CD8-positive, alpha-beta memory T cell (primary cell): ENCODE measurements at regions not wholly inside any gene's neighbourhood (a gene's known extent, or its start where the extent isn't known, plus 50 kb on each side); places are given as distances from the start of the nearest gene placed in this dataset.
A peak's percentile ranks its signal among the peaks of the same experiment; 100 is the strongest.

ENCODE experiments used
- CTCF ChIA-PET: fragments of 350-600 bp; sonication (Branson Sonifier 250); formaldehyde crosslinking; loops from one replicate; lab custom pipeline; 2021; ENCODE audit warnings: antibody characterized with exemption; lab: Charles Lee
- POLR2A ChIA-PET: fragments of 350-600 bp; sonication (Branson Sonifier 250); formaldehyde crosslinking; loops from one replicate; lab custom pipeline; 2021; ENCODE audit warnings: antibody characterized with exemption; lab: Charles Lee
- DNase-seq, 5 donors: peaks; one replicate each; pipeline versions ENCODE4 v3.0.0 to v3.0.0-alpha.2; 2020 to 2022; ENCODE audit warnings: mixed read lengths in 1 of 5
- H3K27ac ChIP-seq: one replicate; pipeline ENCODE4 v1.7.0; 2013; ENCODE audit warnings: low read depth, mild to moderate bottlenecking, low read length, moderate library complexity
- H3K27me3 ChIP-seq: 2 replicates; pipeline ENCODE4 v1.7.0; 2013; ENCODE audit warnings: low read length, mild to moderate bottlenecking; ENCODE audit not compliant: insufficient read depth, poor library complexity, severe bottlenecking
- H3K36me3 ChIP-seq: 2 replicates; pipeline ENCODE4 v1.7.0; 2013; ENCODE audit warnings: mild to moderate bottlenecking, low read length, moderate library complexity; ENCODE audit not compliant: insufficient read depth
- H3K4me1 ChIP-seq: 2 replicates; pipeline ENCODE4 v1.7.0; 2013; ENCODE audit warnings: mild to moderate bottlenecking, low read length, moderate library complexity; ENCODE audit not compliant: insufficient read depth
- H3K4me3 ChIP-seq: 2 replicates; pipeline ENCODE4 v1.7.0; 2013; ENCODE audit warnings: mild to moderate bottlenecking, low read length
- H3K9me3 ChIP-seq: 2 replicates; pipeline ENCODE4 v1.7.0; 2013; ENCODE audit warnings: mild to moderate bottlenecking, low read length
- H3K27ac Mint-ChIP-seq, 8 donors: one replicate each; pipeline ENCODE4 v1.8.0; 2020 to 2021; ENCODE audit warnings: mixed read lengths in 8 of 8, mild to moderate bottlenecking in 6 of 8, inconsistent platforms in 3 of 8, moderate library complexity in 3 of 8
- H3K27me3 Mint-ChIP-seq, 2 donors: one replicate each; pipeline ENCODE4 v1.8.0; 2020 to 2021; ENCODE audit warnings: mixed read lengths in 2 of 2, mild to moderate bottlenecking in 1 of 2, moderate library complexity in 1 of 2
- H3K36me3 Mint-ChIP-seq, 3 donors: one replicate each; pipeline ENCODE4 v1.8.0; 2020 to 2021; ENCODE audit warnings: mixed read lengths in 3 of 3, inconsistent platforms in 1 of 3, mild to moderate bottlenecking in 1 of 3
- H3K4me1 Mint-ChIP-seq, 3 donors: one replicate each; pipeline ENCODE4 v1.8.0; 2020 to 2021; ENCODE audit warnings: mixed read lengths in 3 of 3, inconsistent platforms in 1 of 3, mild to moderate bottlenecking in 1 of 3
- H3K4me3 Mint-ChIP-seq, 7 donors: one replicate each; pipeline ENCODE4 v1.8.0; 2020 to 2021; ENCODE audit warnings: mixed read lengths in 7 of 7, mild to moderate bottlenecking in 6 of 7, moderate library complexity in 4 of 7, inconsistent platforms in 2 of 7
- H3K9me3 Mint-ChIP-seq, 5 donors: one replicate each; pipeline ENCODE4 v1.8.0; 2020 to 2022; ENCODE audit warnings: mixed read lengths in 5 of 5, mild to moderate bottlenecking in 3 of 5, moderate library complexity in 2 of 5, inconsistent platforms in 1 of 5

DNA sequence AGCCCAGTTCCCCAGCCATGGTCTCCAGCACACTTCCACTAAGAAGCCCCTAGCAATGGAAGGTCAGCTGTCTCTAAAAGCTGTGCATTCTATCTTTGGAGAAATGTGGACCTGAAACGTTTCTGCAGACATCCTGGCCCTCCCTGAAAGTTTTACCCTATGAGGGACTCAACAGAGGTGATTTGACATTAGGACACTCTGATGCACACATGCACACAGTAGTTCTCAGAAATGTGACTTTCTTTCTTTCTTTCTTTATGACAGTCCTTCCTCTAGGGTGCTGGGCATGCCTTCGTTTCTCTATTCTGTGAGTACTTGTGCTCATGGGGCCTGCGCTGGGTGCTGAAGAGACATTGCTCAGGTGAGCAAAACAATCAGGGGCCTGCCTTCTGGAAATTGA, 857.3 kb downstream of the RNF144A start:
- POLR2A ChIA-PET = no interaction called here
- peak overlapping the region in 2 of 8 donors; percentile 40 to 81 for H3K27ac Mint-ChIP-seq
- H3K9me3 ChIP-seq = no peaks in the 10 kb centered on the region
- H3K9me3 Mint-ChIP-seq = no peaks in the 10 kb centered on the region
- no peak for DNase-seq
- peak overlapping the region in 1 of 7 donors; percentile 15 for H3K4me3 Mint-ChIP-seq
- peaks cover 12% of the 10 kb centered on the region for H3K4me1 ChIP-seq
- CTCF ChIA-PET = interaction anchor here (1.0 kb wide), 1 partner anchor 13 kb away, joined by 3 read pairs; no protein-coding TSS in a partner anchor
- H3K27ac ChIP-seq = no peak overlapping the region
- H3K27me3 ChIP-seq = no peaks in the 10 kb centered on the region
- H3K4me1 Mint-ChIP-seq = peaks cover 15 to 26% (median 21%) of the 10 kb centered on the region in 3 donors
- H3K36me3 Mint-ChIP-seq = no peaks in the 10 kb centered on the region
- H3K36me3 ChIP-seq = no peaks in the 10 kb centered on the region
- peaks cover 0 to 1% of the 10 kb centered on the region in 2 donors for H3K27me3 Mint-ChIP-seq
- no peak overlapping the region for H3K4me3 ChIP-seq

- peak overlapping the region in 3 of 8 donors; percentile 23 to 75 (median 72) for H3K27ac Mint-ChIP-seq
- no peaks in the 10 kb centered on the region for H3K9me3 Mint-ChIP-seq
- no peaks in the 10 kb centered on the region for H3K27me3 ChIP-seq
- no peak for DNase-seq
- H3K9me3 ChIP-seq = no peaks in the 10 kb centered on the region
- H3K36me3 ChIP-seq = no peaks in the 10 kb centered on the region
- H3K4me3 ChIP-seq = no peak overlapping the region
- H3K36me3 Mint-ChIP-seq = no peaks in the 10 kb centered on the region
- H3K27me3 Mint-ChIP-seq = no peaks in the 10 kb centered on the region
- H3K27ac ChIP-seq = no peak overlapping the region
- POLR2A ChIA-PET = interaction anchor here (0.7 kb wide), 1 partner anchor 23 kb away, joined by 5 read pairs; no protein-coding TSS in a partner anchor
- H3K4me3 Mint-ChIP-seq = no peak overlapping the region
- peaks cover 12% of the 10 kb centered on the region for H3K4me1 ChIP-seq
- CTCF ChIA-PET = no interaction called here
- peaks cover 15 to 25% (median 20%) of the 10 kb centered on the region in 3 donors for H3K4me1 Mint-ChIP-seq
These were observed 860.5 kb downstream of the RNF144A start for GRCh38 chr2:7777668-7778067.

DNA sequence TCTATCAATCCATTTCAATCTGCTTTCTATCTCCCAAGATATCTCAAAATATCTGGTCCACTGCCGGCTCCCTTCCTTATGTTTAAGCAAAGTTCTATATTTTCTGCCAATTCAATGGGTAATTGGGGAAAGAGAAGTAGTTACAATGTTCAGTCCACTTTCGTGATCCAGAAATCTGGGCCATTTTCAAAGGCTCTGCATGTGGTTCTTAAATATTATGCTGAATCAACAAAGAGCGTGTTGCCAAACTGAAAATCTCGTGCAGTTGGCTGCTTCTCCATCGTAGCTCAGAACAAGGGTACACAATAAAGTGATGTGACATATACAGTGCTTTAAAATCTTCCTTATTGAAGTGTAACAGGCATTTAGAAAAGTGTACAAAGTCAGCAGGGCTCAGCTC, 863.1 kb downstream of the RNF144A start:
- H3K36me3 ChIP-seq = no peaks in the 10 kb centered on the region
- no peak overlapping the region for H3K4me3 Mint-ChIP-seq
- H3K4me1 Mint-ChIP-seq = peaks cover 0 to 5% (median 0%) of the 10 kb centered on the region in 3 donors
- no peaks in the 10 kb centered on the region for H3K4me1 ChIP-seq
- H3K9me3 ChIP-seq = no peaks in the 10 kb centered on the region
- H3K27me3 Mint-ChIP-seq = peaks cover 0 to 5% of the 10 kb centered on the region in 2 donors
- no peaks in the 10 kb centered on the region for H3K9me3 Mint-ChIP-seq
- ChIA-PET POLR2A (no interaction called here), CTCF (no interaction called here)
- H3K27ac ChIP-seq = no peak overlapping the region
- H3K27ac Mint-ChIP-seq = no peak overlapping the region
- H3K36me3 Mint-ChIP-seq = no peaks in the 10 kb centered on the region
- no peaks in the 10 kb centered on the region for H3K27me3 ChIP-seq
- no peak overlapping the region for H3K4me3 ChIP-seq
- no peak for DNase-seq

DNA sequence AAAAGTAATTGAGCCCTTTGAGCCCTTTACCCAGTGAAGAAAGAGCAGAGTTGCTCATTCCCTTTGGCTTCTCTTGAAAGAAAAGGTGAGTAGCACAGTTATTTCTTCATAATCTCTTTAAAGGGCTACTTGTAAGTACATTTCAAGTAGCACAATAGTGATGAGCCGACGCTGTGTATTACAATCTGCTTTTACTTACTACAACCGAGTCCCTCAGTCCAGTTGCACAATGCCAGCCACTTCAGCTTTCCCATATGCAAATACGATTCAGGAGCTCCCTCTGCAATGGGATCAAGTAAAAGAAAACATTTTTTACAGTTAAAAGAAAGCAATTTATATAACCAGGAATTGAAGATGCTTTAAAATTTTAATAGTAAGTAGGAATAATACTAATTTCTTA, 868.5 kb downstream of the RNF144A start:
- ChIA-PET CTCF (interaction anchor here (0.7 to 1.1 kb wide), 2 partner anchors 167 to 358 kb away, joined by 3 to 4 read pairs; no protein-coding TSS in a partner anchor), POLR2A (no interaction called here)
- no peaks in the 10 kb centered on the region for H3K27me3 ChIP-seq
- Mint-ChIP-seq H3K36me3 (peaks cover 0 to 2% (median 0%) of the 10 kb centered on the region in 3 donors), H3K4me3 (no peak overlapping the region), H3K9me3 (no peaks in the 10 kb centered on the region), H3K27me3 (peaks cover 0 to 5% of the 10 kb centered on the region in 2 donors), H3K4me1 (peaks cover 0 to 5% (median 0%) of the 10 kb centered on the region in 3 donors), H3K27ac (peak overlapping the region in 1 of 8 donors; percentile 27)
- H3K36me3 ChIP-seq = no peaks in the 10 kb centered on the region
- no peaks in the 10 kb centered on the region for H3K4me1 ChIP-seq
- H3K27ac ChIP-seq = no peak overlapping the region
- no peaks in the 10 kb centered on the region for H3K9me3 ChIP-seq
- DNase-seq = no peak
- H3K4me3 ChIP-seq = no peak overlapping the region

DNA sequence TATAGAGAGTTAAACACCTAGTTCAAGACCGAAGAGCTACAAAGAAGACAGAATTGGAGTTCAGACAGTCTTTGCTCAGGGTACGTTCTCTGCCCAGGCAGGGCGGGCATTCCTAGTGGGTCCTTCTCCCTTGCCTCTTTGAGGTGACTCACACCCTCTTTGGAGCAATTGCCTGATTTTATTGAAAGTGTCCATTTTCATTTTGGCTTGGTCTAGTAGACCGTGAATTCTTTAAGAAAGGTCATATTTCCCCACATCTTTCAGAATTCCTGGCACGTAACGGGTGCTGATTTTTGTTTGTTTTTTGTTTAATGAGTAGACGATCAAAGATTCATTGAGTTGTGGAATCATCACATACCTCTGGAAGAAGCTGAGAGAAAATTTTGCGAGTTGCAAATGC, 871.5 kb downstream of the RNF144A start:
- Mint-ChIP-seq H3K4me3 (no peak overlapping the region), H3K27me3 (peaks cover 0 to 5% of the 10 kb centered on the region in 2 donors), H3K9me3 (no peaks in the 10 kb centered on the region), H3K27ac (no peak overlapping the region), H3K4me1 (no peaks in the 10 kb centered on the region), H3K36me3 (peaks cover 0 to 2% (median 0%) of the 10 kb centered on the region in 3 donors)
- Histone ChIP-seq H3K9me3 (no peaks in the 10 kb centered on the region), H3K27me3 (no peaks in the 10 kb centered on the region), H3K4me3 (no peak overlapping the region), H3K36me3 (no peaks in the 10 kb centered on the region), H3K4me1 (no peaks in the 10 kb centered on the region), H3K27ac (no peak overlapping the region)
- DNase-seq = no peak
- ChIA-PET POLR2A (no interaction called here), CTCF (no interaction called here)

DNA sequence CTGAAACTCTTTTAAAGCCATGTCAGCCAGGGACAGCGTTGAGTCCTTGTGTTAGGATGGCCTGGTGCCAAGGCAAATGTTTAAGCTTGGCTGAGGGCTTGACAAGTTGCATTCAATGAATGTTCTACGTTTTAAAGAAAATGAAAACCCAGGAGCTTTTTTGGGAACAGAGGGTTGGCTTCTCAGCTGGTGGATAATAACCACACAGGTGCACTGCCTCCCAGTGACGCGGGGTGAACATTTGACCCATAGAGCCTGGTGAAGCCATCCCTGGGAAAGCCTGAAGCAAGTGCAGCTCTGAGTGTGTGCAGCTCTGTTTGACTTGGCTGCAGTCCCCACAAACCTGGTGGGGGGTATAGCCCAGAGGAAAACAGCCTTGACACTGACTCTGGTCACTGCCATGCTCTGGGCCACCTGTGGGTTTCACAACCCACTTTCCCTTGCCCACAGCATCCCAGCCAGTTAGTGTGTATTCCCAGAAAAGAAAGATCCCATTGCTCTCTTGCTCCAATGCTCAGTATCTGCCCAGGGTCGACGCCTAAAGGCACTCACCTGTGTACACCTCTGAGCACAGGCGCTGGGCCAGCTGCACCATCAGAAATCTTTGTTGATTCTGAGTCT, 874.9 kb downstream of the RNF144A start:
- Histone ChIP-seq H3K36me3 (no peaks in the 10 kb centered on the region), H3K27me3 (no peaks in the 10 kb centered on the region), H3K4me3 (no peak overlapping the region), H3K4me1 (no peaks in the 10 kb centered on the region), H3K9me3 (no peaks in the 10 kb centered on the region), H3K27ac (no peak overlapping the region)
- ChIA-PET CTCF (interaction anchor here (1.1 kb wide), 1 partner anchor 224 kb away, joined by 3 read pairs; no protein-coding TSS in a partner anchor), POLR2A (no interaction called here)
- Mint-ChIP-seq H3K9me3 (no peaks in the 10 kb centered on the region), H3K4me3 (no peak overlapping the region), H3K27ac (no peak overlapping the region), H3K4me1 (peaks cover 3 to 8% (median 6%) of the 10 kb centered on the region in 3 donors), H3K27me3 (no peaks in the 10 kb centered on the region), H3K36me3 (peaks cover 0 to 2% (median 0%) of the 10 kb centered on the region in 3 donors)
- DNase-seq = no peak

DNA sequence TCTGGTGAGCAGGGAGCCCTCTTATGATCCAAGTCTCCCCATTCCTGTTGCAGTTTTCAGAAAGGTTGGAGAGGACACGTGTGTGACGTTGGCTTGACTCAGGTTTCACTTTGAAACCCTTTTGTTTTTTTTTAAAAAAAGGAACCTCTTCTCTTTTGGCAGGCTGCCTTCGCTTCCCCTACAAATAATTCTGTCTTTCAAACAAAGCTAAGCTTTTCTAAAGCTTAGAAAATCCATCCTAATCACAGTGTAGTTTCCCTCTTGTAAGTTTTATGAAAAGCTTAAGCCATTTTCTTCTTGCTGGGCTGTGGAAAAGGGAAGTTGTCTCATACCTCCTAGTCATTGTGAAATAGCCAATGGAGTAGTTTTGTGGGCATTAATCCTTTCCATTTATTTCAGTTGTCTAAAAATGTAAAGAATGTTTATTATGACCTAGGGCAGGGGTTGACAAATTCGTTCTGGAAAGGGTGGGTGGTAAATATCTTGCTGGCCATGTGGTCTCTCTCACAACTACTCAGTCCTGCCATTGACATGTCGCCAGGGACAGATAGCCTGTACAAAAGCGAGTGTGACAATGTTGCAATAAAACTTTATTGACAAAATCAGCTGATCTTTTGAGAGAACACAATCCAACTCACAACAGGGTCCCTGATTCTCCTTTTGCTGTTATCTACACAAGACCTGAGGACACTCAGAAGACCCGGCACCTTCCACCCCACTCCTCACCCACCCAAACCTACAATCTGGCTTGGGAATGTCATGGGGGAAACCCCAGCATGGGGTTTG, 878.8 kb downstream of the RNF144A start:
- Mint-ChIP-seq H3K36me3 (peaks cover 1 to 17% (median 2%) of the 10 kb centered on the region in 3 donors), H3K4me3 (peak overlapping the region in 1 of 7 donors; percentile 13), H3K4me1 (peaks cover 3 to 8% (median 6%) of the 10 kb centered on the region in 3 donors), H3K27me3 (no peaks in the 10 kb centered on the region), H3K27ac (peak overlapping the region in 3 of 8 donors; percentile 12 to 88 (median 27)), H3K9me3 (peaks cover 0 to 10% (median 7%) of the 10 kb centered on the region in 5 donors)
- H3K9me3 ChIP-seq = peaks cover 3% of the 10 kb centered on the region
- no peak overlapping the region for H3K4me3 ChIP-seq
- ChIA-PET POLR2A (no interaction called here), CTCF (no interaction called here)
- DNase-seq = peak in 1 of 5 donors; percentile 4
- no peaks in the 10 kb centered on the region for H3K27me3 ChIP-seq
- H3K36me3 ChIP-seq = no peaks in the 10 kb centered on the region
- no peaks in the 10 kb centered on the region for H3K4me1 ChIP-seq
- H3K27ac ChIP-seq = no peak overlapping the region

DNA sequence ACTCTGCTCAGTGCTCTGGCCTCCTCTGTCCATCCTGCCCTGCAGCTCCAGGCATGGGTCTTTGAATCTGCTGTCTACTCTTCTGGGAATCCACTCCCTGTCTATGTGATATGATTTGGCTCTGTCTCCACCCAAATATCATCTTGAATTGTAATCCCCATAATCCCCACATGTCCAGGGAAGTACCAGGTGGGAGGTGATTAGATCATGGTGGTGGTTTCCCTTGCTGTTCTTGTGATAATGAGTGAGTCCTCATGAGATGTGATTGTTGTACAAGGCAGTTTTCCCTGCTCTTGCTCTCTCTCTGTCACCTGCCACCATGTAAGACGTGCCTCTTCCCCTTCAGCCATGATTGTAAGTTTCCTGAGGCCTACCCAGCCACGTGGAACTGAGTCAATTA, 881.8 kb upstream of the ID2 start:
- no peaks in the 10 kb centered on the region for H3K27me3 Mint-ChIP-seq
- Histone ChIP-seq H3K36me3 (no peaks in the 10 kb centered on the region), H3K27me3 (no peaks in the 10 kb centered on the region), H3K9me3 (peaks cover 9% of the 10 kb centered on the region), H3K27ac (no peak overlapping the region), H3K4me1 (no peaks in the 10 kb centered on the region), H3K4me3 (no peak overlapping the region)
- no peak overlapping the region for H3K27ac Mint-ChIP-seq
- peaks cover 0 to 24% (median 15%) of the 10 kb centered on the region in 5 donors for H3K9me3 Mint-ChIP-seq
- peaks cover 1 to 27% (median 7%) of the 10 kb centered on the region in 3 donors for H3K36me3 Mint-ChIP-seq
- H3K4me1 Mint-ChIP-seq = peaks cover 3 to 6% (median 6%) of the 10 kb centered on the region in 3 donors
- no peak for DNase-seq
- POLR2A ChIA-PET = no interaction called here
- CTCF ChIA-PET = no interaction called here
- H3K4me3 Mint-ChIP-seq = no peak overlapping the region
